ENCODE measurements at regions not wholly inside any gene's neighbourhood (a gene's known extent, or its start where the extent isn't known, plus 50 kb on each side); places are given as distances from the start of the nearest gene placed in this dataset.

DNA sequence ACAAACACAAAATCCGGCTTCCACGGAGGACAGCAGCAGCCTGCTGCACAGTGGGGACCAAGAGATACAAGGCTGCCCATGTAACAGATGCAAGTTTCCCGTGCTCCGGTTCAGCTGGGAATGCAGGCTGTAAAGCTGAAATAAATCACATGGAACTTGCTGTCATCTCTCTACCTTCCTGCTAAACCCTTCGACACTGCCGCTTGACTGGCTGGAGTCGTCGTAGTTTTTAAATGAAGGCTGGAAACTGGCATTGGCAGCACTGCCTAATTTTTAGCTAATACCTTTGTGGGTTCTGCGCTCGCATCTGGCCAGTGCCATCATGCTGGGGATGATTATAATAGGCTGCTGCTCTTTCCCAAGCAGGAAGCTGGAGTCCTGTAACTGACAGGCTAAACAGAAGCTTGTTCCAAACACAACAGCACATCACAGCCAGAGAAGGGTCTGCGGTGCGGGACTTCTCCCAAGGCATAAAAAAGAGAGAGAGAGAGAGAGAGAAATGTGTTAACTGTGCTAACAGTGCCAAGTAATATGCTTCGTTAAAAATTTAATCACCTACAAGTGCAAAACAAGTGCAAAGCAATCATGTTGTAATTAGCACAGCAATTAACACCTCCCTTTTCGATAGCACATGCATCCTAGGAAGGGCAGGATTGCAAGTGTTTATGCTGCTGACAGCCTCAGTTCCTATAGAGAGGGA is 146.1 kb downstream of the TFAP2A start:
- no peak overlapping the region for H2AFZ ChIP-seq (ENCODE audit: low read length)
- ChIA-PET POLR2A (no interaction called here), CTCF (ENCODE audit: low intra/inter-chr PET ratio, low total read pairs) (no interaction called here)
- WGBS (ENCODE audit: low lambda C conversion rate), result 36% methylated on average over 14 of the region's 14 CpGs
- H3K4me3 ChIP-seq (replicated peaks in 1 of 3; ENCODE audit: insufficient read depth in 1 of 3, low read depth in 2 of 3, low read length in 3 of 3), result no peak overlapping the region
- H4K20me1 ChIP-seq (ENCODE audit: insufficient read depth, low read length), result no peaks in the 10 kb centered on the region
- no peaks in the 10 kb centered on the region for H3K36me3 ChIP-seq (replicated peaks in 1 of 2; ENCODE audit: control insufficient read depth in 1 of 2, insufficient read depth in 2 of 2, low read length in 2 of 2)
- TF ChIP-seq ZNF292 (CRISPR knock-in tag; IDR thresholded peaks at IDR 0.05; ENCODE audit: borderline replicate concordance, low read depth) (no peak), ZSCAN20 (CRISPR knock-in tag; IDR thresholded peaks at IDR 0.05; ENCODE audit: borderline replicate concordance) (no peak), ZNF724P (CRISPR knock-in tag; IDR thresholded peaks at IDR 0.05; ENCODE audit: borderline replicate concordance) (no peak), POLR2AphosphoS5 (IDR thresholded peaks at IDR 0.05; ENCODE audit: low read depth, low read length) (no peak), ZNF256 (CRISPR knock-in tag; conservative IDR thresholded peaks at IDR 0.05) (no peak), ZNF772 (CRISPR knock-in tag; IDR thresholded peaks at IDR 0.05) (no peak), ZNF710 (CRISPR knock-in tag; IDR thresholded peaks at IDR 0.05; ENCODE audit: borderline replicate concordance) (no peak), ZNF136 (CRISPR knock-in tag; IDR thresholded peaks at IDR 0.05; ENCODE audit: low read depth) (no peak), KAT7 (CRISPR knock-in tag; IDR thresholded peaks at IDR 0.05; ENCODE audit: borderline replicate concordance) (no peak), HHEX (CRISPR knock-in tag; IDR thresholded peaks at IDR 0.05) (no peak), EED (CRISPR knock-in tag; IDR thresholded peaks at IDR 0.05) (no peak)
- TF ChIP-seq, protein P1, sequence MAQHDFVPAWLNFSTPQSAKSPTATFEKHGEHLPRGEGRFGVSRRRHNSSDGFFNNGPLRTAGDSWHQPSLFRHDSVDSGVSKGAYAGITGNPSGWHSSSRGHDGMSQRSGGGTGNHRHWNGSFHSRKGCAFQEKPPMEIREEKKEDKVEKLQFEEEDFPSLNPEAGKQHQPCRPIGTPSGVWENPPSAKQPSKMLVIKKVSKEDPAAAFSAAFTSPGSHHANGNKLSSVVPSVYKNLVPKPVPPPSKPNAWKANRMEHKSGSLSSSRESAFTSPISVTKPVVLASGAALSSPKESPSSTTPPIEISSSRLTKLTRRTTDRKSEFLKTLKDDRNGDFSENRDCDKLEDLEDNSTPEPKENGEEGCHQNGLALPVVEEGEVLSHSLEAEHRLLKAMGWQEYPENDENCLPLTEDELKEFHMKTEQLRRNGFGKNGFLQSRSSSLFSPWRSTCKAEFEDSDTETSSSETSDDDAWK (CRISPR knock-in tag; IDR thresholded peaks at IDR 0.05), result no peak
- BruUV-seq (replicated peaks), result no TSS peak
- H3K27ac ChIP-seq (ENCODE audit: extremely low read length, insufficient read depth, low read length), result no peak overlapping the region
- H3K4me2 ChIP-seq (ENCODE audit: low read depth, low read length), result no peak overlapping the region
- ATAC-seq (no peak), FAIRE-seq (no peak), DNase-seq (ENCODE audit: low spot score) (no peak)
- H3K4me1 ChIP-seq (ENCODE audit: insufficient read depth, low read length), result no peaks in the 10 kb centered on the region
- in situ Hi-C loops (cut with HindIII; ENCODE audit: extremely low pct_ligation_motif_present, low pct_unique_long_range_greater_than_20kb), result no loop called here
- no peaks in the 10 kb centered on the region for H3K79me2 ChIP-seq (ENCODE audit: insufficient read depth, low read length)
- intact Hi-C loops (cut with micrococcal nuclease; ENCODE audit: unreplicated experiment), result no loop called here
- H3K9ac ChIP-seq (ENCODE audit: insufficient read depth, low read depth, low read length), result no peak overlapping the region
- no peaks in the 10 kb centered on the region for H3K9me3 ChIP-seq (ENCODE audit: low read length)
- peaks cover 0 to 14% of the 10 kb centered on the region in 2 experiments; a peak in 2 of 5 replicates for H3K27me3 ChIP-seq (ENCODE audit: control insufficient read depth in 1 of 2, insufficient read depth in 2 of 2, low read length in 2 of 2)

Measured in HepG2 (cell line).